Activated naive CD4-positive, alpha-beta T cell treated with anti-CD3 and anti-CD28 coated beads for 36 hours (primary cell): ENCODE measurements at regions not wholly inside any gene's neighbourhood (a gene's known extent, or its start where the extent isn't known, plus 50 kb on each side); places are given as distances from the start of the nearest gene placed in this dataset.

Source experiments
- CTCF ChIA-PET: fragments of 350-600 bp; sonication (Branson Sonifier 250); formaldehyde crosslinking; loops from one replicate; lab custom pipeline; 2021; ENCODE audit warnings: antibody characterized with exemption; lab: Charles Lee
- DNase-seq: peaks from one replicate; pipeline ENCODE4 v3.0.0-alpha.2; 2020
- H3K27ac Mint-ChIP-seq: one replicate; pipeline ENCODE4 v1.8.0; 2021; ENCODE audit warnings: mild to moderate bottlenecking, mixed read lengths
- H3K27me3 Mint-ChIP-seq: one replicate; pipeline ENCODE4 v1.8.0; 2021; ENCODE audit warnings: low read depth, mixed read lengths
- H3K36me3 Mint-ChIP-seq: one replicate; pipeline ENCODE4 v1.8.0; 2021; ENCODE audit warnings: low read depth, mixed read lengths
- H3K4me1 Mint-ChIP-seq: one replicate; pipeline ENCODE4 v1.8.0; 2021; ENCODE audit warnings: low read depth, mixed read lengths
- H3K4me3 Mint-ChIP-seq: one replicate; pipeline ENCODE4 v1.8.0; 2021; ENCODE audit warnings: mild to moderate bottlenecking, moderate library complexity, mixed read lengths
- H3K9me3 Mint-ChIP-seq: one replicate; pipeline ENCODE4 v1.8.0; 2021; ENCODE audit warnings: mixed read lengths
- intact Hi-C: fragments of 100-400 bp; cut with micrococcal nuclease; formaldehyde crosslinking; loops from one replicate; pipeline ENCODE4 v1.15.1; 2023

DNA sequence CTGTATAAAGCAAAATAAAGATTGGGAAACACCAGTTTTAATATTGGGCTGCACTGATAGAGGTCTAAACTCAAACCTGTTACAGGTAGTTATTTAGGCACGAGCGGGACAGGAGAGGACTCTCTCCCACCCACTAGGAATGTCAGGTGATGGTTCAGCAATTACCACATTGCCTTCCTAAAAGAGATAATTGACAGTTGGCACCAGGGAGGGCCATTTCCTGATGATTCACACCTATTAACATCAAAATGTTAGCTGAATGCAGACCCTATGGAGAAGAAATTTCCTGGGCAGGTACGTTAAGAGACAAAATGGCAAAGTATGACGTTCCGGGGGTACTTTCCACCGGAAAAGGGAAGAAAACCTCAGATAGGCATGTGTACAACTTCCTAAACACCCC, 272.6 kb downstream of the SDHAF3 start:
- Mint-ChIP-seq H3K4me1 (no peaks in the 10 kb centered on the region), H3K27ac (no peak overlapping the region), H3K4me3 (no peak overlapping the region), H3K9me3 (no peaks in the 10 kb centered on the region), H3K27me3 (no peaks in the 10 kb centered on the region), H3K36me3 (no peaks in the 10 kb centered on the region)
- DNase-seq = no peak
- intact Hi-C loops = no loop called here
- CTCF ChIA-PET = no interaction called here

- Mint-ChIP-seq H3K9me3 (no peaks in the 10 kb centered on the region), H3K4me1 (no peaks in the 10 kb centered on the region), H3K4me3 (no peak overlapping the region), H3K27me3 (no peaks in the 10 kb centered on the region), H3K36me3 (no peaks in the 10 kb centered on the region), H3K27ac (no peak overlapping the region)
- DNase-seq = no peak
- intact Hi-C loops = no loop called here
- CTCF ChIA-PET = no interaction called here
Observed at GRCh38 chr7:97390915-97391593, 273.6 kb downstream of the SDHAF3 start.

DNA sequence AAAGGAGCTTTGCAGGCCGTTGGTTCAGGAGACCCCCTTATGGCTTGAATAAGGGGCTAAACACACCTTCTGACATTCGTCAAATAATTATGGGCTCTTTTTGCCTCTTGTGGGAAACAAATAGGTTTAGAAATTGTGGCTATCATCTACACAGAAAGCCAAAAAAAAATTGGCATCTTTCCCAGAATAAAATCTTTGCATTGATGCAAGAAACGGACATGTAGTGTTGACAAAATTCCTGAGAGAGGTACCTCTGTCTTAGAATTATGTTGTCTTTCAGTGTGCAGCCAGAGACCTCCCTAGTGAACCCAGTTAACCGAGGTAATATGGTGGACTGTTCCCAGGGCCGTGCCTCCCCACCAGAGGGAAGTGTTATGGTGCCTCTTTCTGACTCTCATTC, 283.9 kb downstream of the SDHAF3 start:
- intact Hi-C loops = no loop called here
- Mint-ChIP-seq H3K27ac (no peak overlapping the region), H3K9me3 (no peaks in the 10 kb centered on the region)

DNA sequence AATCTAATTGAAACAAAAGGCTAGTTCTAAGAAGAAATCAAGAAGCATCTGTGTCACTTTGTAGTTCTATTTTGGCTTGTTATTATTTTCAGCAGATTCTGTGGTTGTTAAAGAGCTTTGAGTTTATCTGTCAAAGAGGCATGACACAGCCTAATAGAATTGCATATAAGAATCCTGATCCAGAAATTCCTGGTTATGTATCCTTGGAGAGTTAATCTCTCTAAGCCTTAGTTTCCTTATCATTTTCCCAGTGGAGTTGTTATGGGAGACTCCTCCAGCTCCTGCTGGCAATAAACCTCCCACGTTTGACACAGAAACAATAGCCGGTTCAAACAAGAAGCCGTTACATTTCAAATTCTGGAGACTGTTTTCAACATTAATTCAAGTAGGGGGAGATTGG, 288.3 kb downstream of the SDHAF3 start:
- H3K36me3 Mint-ChIP-seq = no peaks in the 10 kb centered on the region
- intact Hi-C loops = no loop called here

More for the DNA sequence above, 283.9 kb downstream of the SDHAF3 start:
- Mint-ChIP-seq H3K4me1 (no peaks in the 10 kb centered on the region), H3K27me3 (peaks cover 3% of the 10 kb centered on the region), H3K36me3 (no peaks in the 10 kb centered on the region), H3K4me3 (no peak overlapping the region)
- DNase-seq = no peak
- CTCF ChIA-PET = no interaction called here

DNA sequence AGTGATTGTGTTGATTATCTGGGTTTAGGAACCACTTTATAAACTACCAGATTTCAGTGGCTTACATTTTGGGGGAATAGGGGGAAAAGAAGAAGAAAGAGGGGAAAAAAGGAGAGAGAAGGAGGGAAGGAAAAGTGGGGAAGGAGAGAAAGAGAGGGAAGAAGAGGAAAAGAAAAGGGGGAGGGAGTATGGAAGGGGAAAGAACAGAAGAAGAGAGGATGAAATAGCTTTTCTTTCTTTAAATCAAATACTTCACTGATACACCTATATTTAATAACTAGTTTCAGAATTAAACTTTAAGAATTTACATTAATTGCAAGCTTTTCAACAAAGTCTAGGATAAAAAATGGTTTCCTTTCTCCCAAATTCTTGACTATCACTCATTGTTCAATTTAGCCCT, 289.6 kb downstream of the SDHAF3 start:
- Mint-ChIP-seq H3K4me1 (no peaks in the 10 kb centered on the region), H3K27me3 (peaks cover 4% of the 10 kb centered on the region), H3K27ac (no peak overlapping the region), H3K4me3 (no peak overlapping the region), H3K9me3 (no peaks in the 10 kb centered on the region), H3K36me3 (no peaks in the 10 kb centered on the region)
- CTCF ChIA-PET = no interaction called here
- intact Hi-C loops = no loop called here
- DNase-seq = no peak

More for the DNA sequence above, 288.3 kb downstream of the SDHAF3 start:
- peaks cover 6% of the 10 kb centered on the region for H3K27me3 Mint-ChIP-seq
- no peak overlapping the region for H3K27ac Mint-ChIP-seq
- H3K4me3 Mint-ChIP-seq = no peak overlapping the region
- no peaks in the 10 kb centered on the region for H3K4me1 Mint-ChIP-seq
- DNase-seq = no peak
- H3K9me3 Mint-ChIP-seq = no peaks in the 10 kb centered on the region
- CTCF ChIA-PET = interaction anchor here (0.9 kb wide), 1 partner anchor 17 kb away, joined by 3 read pairs; no protein-coding TSS in a partner anchor

- Mint-ChIP-seq H3K27me3 (peaks cover 4% of the 10 kb centered on the region), H3K4me3 (no peak overlapping the region), H3K9me3 (no peaks in the 10 kb centered on the region), H3K4me1 (no peaks in the 10 kb centered on the region), H3K27ac (no peak overlapping the region), H3K36me3 (no peaks in the 10 kb centered on the region)
- intact Hi-C loops = no loop called here
- no peak for DNase-seq
- CTCF ChIA-PET = no interaction called here
Observed at GRCh38 chr7:97409346-97409745, 291.8 kb downstream of the SDHAF3 start.

DNA sequence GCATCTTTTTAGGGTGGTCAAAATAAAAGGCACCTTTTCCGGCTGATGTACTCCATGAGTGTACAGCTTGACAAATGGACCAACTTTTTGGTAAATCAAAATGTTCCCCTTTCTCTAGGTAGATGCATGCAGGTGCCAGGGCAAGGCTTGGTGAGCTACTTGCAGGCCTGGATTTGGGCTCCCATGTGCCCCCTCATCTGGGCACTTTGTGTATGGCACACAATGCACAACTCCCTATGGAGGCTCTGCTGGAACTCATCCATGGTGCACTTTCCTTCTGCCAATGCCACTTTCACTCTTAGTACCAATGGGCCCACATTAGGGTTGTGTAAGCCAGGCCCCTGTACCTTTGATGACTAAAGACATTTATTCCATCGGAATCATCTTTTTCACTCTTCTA, 300.8 kb downstream of the SDHAF3 start:
- no peaks in the 10 kb centered on the region for H3K4me1 Mint-ChIP-seq
- peaks cover 4% of the 10 kb centered on the region for H3K9me3 Mint-ChIP-seq
- H3K4me3 Mint-ChIP-seq = no peak overlapping the region
- intact Hi-C loops = no loop called here
- no peak overlapping the region for H3K27ac Mint-ChIP-seq
- H3K36me3 Mint-ChIP-seq = no peaks in the 10 kb centered on the region
- peaks cover 2% of the 10 kb centered on the region for H3K27me3 Mint-ChIP-seq
- DNase-seq = peak; percentile 5
- CTCF ChIA-PET = no interaction called here

GRCh38 chr7:97419898-97420297, 302.4 kb downstream of the SDHAF3 start:
- Mint-ChIP-seq H3K4me3 (no peak overlapping the region), H3K27me3 (peaks cover 4% of the 10 kb centered on the region), H3K27ac (no peak overlapping the region), H3K4me1 (no peaks in the 10 kb centered on the region), H3K9me3 (peaks cover 6% of the 10 kb centered on the region), H3K36me3 (no peaks in the 10 kb centered on the region)
- DNase-seq = no peak
- CTCF ChIA-PET = no interaction called here
- intact Hi-C loops = no loop called here

DNA sequence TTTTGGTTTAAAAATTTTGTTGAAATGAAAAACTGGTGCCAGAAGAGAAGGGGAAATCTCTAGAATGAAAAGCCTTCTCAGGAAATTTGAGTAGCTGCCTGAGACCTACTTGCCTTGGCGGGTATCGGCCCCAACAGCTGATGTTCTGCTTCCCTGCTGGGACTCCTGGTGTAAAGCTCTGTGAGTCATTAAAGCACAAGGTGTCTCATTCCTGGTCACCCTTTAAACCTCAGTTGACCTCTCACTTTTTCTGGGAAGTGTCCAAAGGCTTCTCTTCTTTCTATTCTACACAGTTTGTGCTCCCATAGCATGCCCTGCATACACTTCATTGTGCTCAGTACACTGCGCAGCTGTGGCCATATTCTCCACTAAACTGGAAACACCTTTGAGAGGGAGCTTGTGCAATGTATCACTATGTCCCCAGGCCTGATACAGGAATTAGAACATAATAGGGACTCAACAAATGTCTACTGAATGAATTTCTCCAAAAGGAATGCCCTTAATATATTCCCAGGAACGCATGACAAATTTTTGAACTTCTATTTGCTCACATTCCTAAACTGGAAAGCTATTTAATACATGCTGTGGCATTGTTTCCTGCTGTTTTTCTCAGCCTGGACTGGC, 303.9 kb downstream of the SDHAF3 start:
- Mint-ChIP-seq H3K9me3 (peaks cover 6% of the 10 kb centered on the region), H3K4me1 (no peaks in the 10 kb centered on the region), H3K36me3 (no peaks in the 10 kb centered on the region), H3K27ac (no peak overlapping the region), H3K4me3 (no peak overlapping the region), H3K27me3 (peaks cover 4% of the 10 kb centered on the region)
- intact Hi-C loops = no loop called here
- CTCF ChIA-PET = no interaction called here
- DNase-seq = no peak

- no peak overlapping the region for H3K4me3 Mint-ChIP-seq
- DNase-seq = no peak
- H3K9me3 Mint-ChIP-seq = peaks cover 6% of the 10 kb centered on the region
Observed at GRCh38 chr7:97422046-97422445, 304.5 kb downstream of the SDHAF3 start.

GRCh38 chr7:97430006-97430405, 301.9 kb upstream of the TAC1 start:
- Mint-ChIP-seq H3K27me3 (peaks cover under 1% of the 10 kb centered on the region), H3K9me3 (no peaks in the 10 kb centered on the region), H3K27ac (no peak overlapping the region), H3K4me3 (no peak overlapping the region), H3K36me3 (no peaks in the 10 kb centered on the region), H3K4me1 (no peaks in the 10 kb centered on the region)
- intact Hi-C loops = no loop called here
- DNase-seq = no peak
- CTCF ChIA-PET = no interaction called here

More at GRCh38 chr7:97422046-97422445, 304.5 kb downstream of the SDHAF3 start:
- no peak overlapping the region for H3K27ac Mint-ChIP-seq
- CTCF ChIA-PET = interaction anchor here (0.8 kb wide), 1 partner anchor 17 kb away, joined by 3 read pairs; no protein-coding TSS in a partner anchor
- H3K27me3 Mint-ChIP-seq = peaks cover 4% of the 10 kb centered on the region
- H3K4me1 Mint-ChIP-seq = no peaks in the 10 kb centered on the region
- H3K36me3 Mint-ChIP-seq = no peaks in the 10 kb centered on the region
- intact Hi-C loops = no loop called here

DNA sequence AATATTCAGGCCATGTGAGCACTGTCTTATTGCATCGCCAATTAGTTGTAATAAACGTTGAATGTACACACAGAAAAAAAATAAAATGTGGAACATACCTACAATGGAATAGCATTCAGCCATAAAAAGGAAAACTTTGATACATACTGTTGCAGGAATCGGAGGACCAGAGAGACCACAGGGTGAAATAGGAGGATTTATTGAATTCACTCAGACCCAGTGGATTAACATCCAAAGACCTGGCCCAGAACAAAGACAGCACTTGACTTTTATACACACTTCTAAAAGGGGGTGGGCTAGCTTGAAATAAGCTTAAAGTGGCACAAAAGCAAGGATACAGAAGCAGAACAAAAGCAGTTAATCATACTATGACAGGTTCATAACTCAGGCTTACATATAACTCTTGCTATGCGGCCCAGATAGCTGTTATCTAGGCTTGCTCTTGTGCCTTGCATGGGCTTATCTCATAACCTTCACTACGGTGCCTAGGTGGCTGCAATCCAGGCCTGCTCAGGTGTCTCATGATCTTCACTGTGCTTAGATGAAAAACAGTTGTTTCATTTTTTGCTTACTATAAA, 292.2 kb upstream of the TAC1 start:
- peaks cover 16% of the 10 kb centered on the region for H3K9me3 Mint-ChIP-seq
- no peak overlapping the region for H3K4me3 Mint-ChIP-seq
- no peaks in the 10 kb centered on the region for H3K36me3 Mint-ChIP-seq
- DNase-seq = no peak
- CTCF ChIA-PET = interaction anchor here (0.6 kb wide), 1 partner anchor 203 kb away, joined by 3 read pairs; no protein-coding TSS in a partner anchor
- intact Hi-C loops = no loop called here
- H3K4me1 Mint-ChIP-seq = no peaks in the 10 kb centered on the region
- peaks cover 2% of the 10 kb centered on the region for H3K27me3 Mint-ChIP-seq
- no peak overlapping the region for H3K27ac Mint-ChIP-seq

DNA sequence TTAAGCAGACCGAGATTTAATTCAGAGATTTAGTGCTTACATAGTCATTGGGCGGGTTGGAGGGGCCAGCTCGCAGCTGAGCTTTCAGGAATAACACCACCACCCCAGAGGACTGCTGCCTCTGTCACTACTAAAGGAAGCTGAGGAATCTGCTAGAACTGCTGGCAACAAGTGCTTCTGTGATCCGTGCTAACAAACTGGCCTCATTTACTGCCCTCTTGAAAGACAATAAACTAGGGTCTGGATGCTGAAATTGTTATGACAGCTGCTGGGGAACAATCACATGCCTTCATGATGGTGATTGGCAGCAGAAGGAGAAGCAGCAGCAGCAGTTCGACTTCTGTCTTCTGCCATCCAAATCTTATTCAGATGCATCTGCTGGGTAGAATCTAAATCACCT, 285.5 kb upstream of the TAC1 start:
- no peaks in the 10 kb centered on the region for H3K36me3 Mint-ChIP-seq

More for the DNA sequence above, 285.5 kb upstream of the TAC1 start:
- intact Hi-C loops = no loop called here
- H3K4me3 Mint-ChIP-seq = no peak overlapping the region
- H3K27ac Mint-ChIP-seq = no peak overlapping the region
- CTCF ChIA-PET = no interaction called here
- no peaks in the 10 kb centered on the region for H3K4me1 Mint-ChIP-seq
- peaks cover 3% of the 10 kb centered on the region for H3K27me3 Mint-ChIP-seq
- H3K9me3 Mint-ChIP-seq = peaks cover 7% of the 10 kb centered on the region
- no peak for DNase-seq
